ENCODE measurements at regions not wholly inside any gene's neighbourhood (a gene's known extent, or its start where the extent isn't known, plus 50 kb on each side); places are given as distances from the start of the nearest gene placed in this dataset.
"Not testable (repeated sequence)": the region's sequence is repeated elsewhere in the genome, so short reads cannot be mapped to it uniquely, and the experiment has no call there.

- DNase-seq: no peak
- WGBS (ENCODE audit: low lambda C conversion rate): 13% methylated on average over 9 of the region's 12 CpGs
- TF ChIP-seq ELF1 (IDR thresholded peaks at IDR 0.05) (no peak), GATA2 (CRISPR knock-in tag; IDR thresholded peaks at IDR 0.05) (no peak), RAD21 (IDR thresholded peaks at IDR 0.05; ENCODE audit: low read length) (no peak), TAF1 (IDR thresholded peaks at IDR 0.05; ENCODE audit: borderline replicate concordance, low read depth, low read length) (no peak), CTCF (IDR thresholded peaks at IDR 0.05) (no peak), RXRA (IDR thresholded peaks at IDR 0.05; ENCODE audit: borderline replicate concordance, low read depth) (no peak), TCF12 (IDR thresholded peaks at IDR 0.05) (no peak), REST (IDR thresholded peaks at IDR 0.05; ENCODE audit: low read depth, low read length) (no peak)
- H3F3A ChIP-seq (replicated peaks; ENCODE audit: insufficient read depth): no peaks in the 10 kb centered on the region
- POLR2A ChIA-PET: no interaction called here
- no peak overlapping the region for H2AFZ ChIP-seq (ENCODE audit: low read depth)
- no peaks in the 10 kb centered on the region for H4K20me1 ChIP-seq (ENCODE audit: insufficient read depth)
- H3K4me1 ChIP-seq (ENCODE audit: control insufficient read depth in 1 of 2, insufficient read depth in 2 of 2, low read depth in 1 of 2, low read length in 1 of 2): no peaks in the 10 kb centered on the region
- H3K27me3 ChIP-seq (ENCODE audit: insufficient read depth): no peaks in the 10 kb centered on the region
- H3K9me3 ChIP-seq: no peaks in the 10 kb centered on the region
- H3K27ac ChIP-seq (ENCODE audit: low read depth in 2 of 2, low read length in 1 of 2): no peak overlapping the region
- CTCF ChIA-PET: no interaction called here
- H3K9ac ChIP-seq: no peak overlapping the region
- no peaks in the 10 kb centered on the region for H3K9me2 ChIP-seq
- no peaks in the 10 kb centered on the region for H3K79me2 ChIP-seq (ENCODE audit: insufficient read depth)
- H3K36me3 ChIP-seq (replicated peaks in 1 of 2; ENCODE audit: control insufficient read depth in 1 of 2, insufficient read depth in 2 of 2, low read length in 1 of 2): no peaks in the 10 kb centered on the region
- no peak overlapping the region for H3K4me2 ChIP-seq
- no peak overlapping the region for H3K4me3 ChIP-seq (ENCODE audit: low read depth in 2 of 2, low read length in 1 of 2)
Measured at GRCh38 chr20:6697228-6697972, 70.1 kb upstream of the BMP2 start.

- H3K27me3 ChIP-seq (ENCODE audit: insufficient read depth): no peaks in the 10 kb centered on the region
- no peak for DNase-seq
- no peaks in the 10 kb centered on the region for H4K20me1 ChIP-seq (ENCODE audit: insufficient read depth)
- H3K9ac ChIP-seq: no peak overlapping the region
- TF ChIP-seq FOXJ3 (CRISPR knock-in tag; IDR thresholded peaks at IDR 0.05): no peak
- TF ChIP-seq GABPA (IDR thresholded peaks at IDR 0.05; ENCODE audit: low read depth): no peak
- no peak for TF ChIP-seq PBX3 (IDR thresholded peaks at IDR 0.05)
- no peaks in the 10 kb centered on the region for H3K9me3 ChIP-seq
- no peaks in the 10 kb centered on the region for H3K79me2 ChIP-seq (ENCODE audit: insufficient read depth)
- WGBS (ENCODE audit: low lambda C conversion rate): 26% methylated on average over 2 of the region's 4 CpGs
- H3K4me3 ChIP-seq (ENCODE audit: low read depth in 2 of 2, low read length in 1 of 2): no peak overlapping the region
- H3K9me2 ChIP-seq: no peaks in the 10 kb centered on the region
- no peaks in the 10 kb centered on the region for H3K4me1 ChIP-seq (ENCODE audit: control insufficient read depth in 1 of 2, insufficient read depth in 2 of 2, low read depth in 1 of 2, low read length in 1 of 2)
- H3K36me3 ChIP-seq (replicated peaks in 1 of 2; ENCODE audit: control insufficient read depth in 1 of 2, insufficient read depth in 2 of 2, low read length in 1 of 2): no peaks in the 10 kb centered on the region
- H3K27ac ChIP-seq (ENCODE audit: low read depth in 2 of 2, low read length in 1 of 2): no peak overlapping the region
- no peak overlapping the region for H2AFZ ChIP-seq (ENCODE audit: low read depth)
- no peak overlapping the region for H3K4me2 ChIP-seq
- ChIA-PET POLR2A (no interaction called here), CTCF (no interaction called here)
- no peaks in the 10 kb centered on the region for H3F3A ChIP-seq (replicated peaks; ENCODE audit: insufficient read depth)
Measured at GRCh38 chr20:6696001-6696400, 71.5 kb upstream of the BMP2 start.

GRCh38 chr20:6693808-6694198 lies 73.7 kb upstream of the BMP2 start:
- H3K9me2 ChIP-seq; H3F3A ChIP-seq (replicated peaks; ENCODE audit: insufficient read depth); H3K79me2 ChIP-seq (ENCODE audit: insufficient read depth); H3K27me3 ChIP-seq (ENCODE audit: insufficient read depth); H3K27ac ChIP-seq (ENCODE audit: low read depth in 2 of 2, low read length in 1 of 2); POLR2A ChIA-PET; H3K36me3 ChIP-seq (replicated peaks in 1 of 2; ENCODE audit: control insufficient read depth in 1 of 2, insufficient read depth in 2 of 2, low read length in 1 of 2); H3K4me1 ChIP-seq (ENCODE audit: control insufficient read depth in 1 of 2, insufficient read depth in 2 of 2, low read depth in 1 of 2, low read length in 1 of 2); H3K9ac ChIP-seq; H3K4me2 ChIP-seq; H2AFZ ChIP-seq (ENCODE audit: low read depth); H4K20me1 ChIP-seq (ENCODE audit: insufficient read depth); H3K4me3 ChIP-seq (ENCODE audit: low read depth in 2 of 2, low read length in 1 of 2); CTCF ChIA-PET; DNase-seq; H3K9me3 ChIP-seq: not testable (repeated sequence)
- WGBS (ENCODE audit: low lambda C conversion rate): 37% methylated on average over 3 of the region's 3 CpGs

Measured in SK-N-SH (cell line).